ENCODE measurements at regions not wholly inside any gene's neighbourhood (a gene's known extent, or its start where the extent isn't known, plus 50 kb on each side); places are given as distances from the start of the nearest gene placed in this dataset.

- Histone ChIP-seq H3K27ac (no peak overlapping the region), H3K9me3 (no peaks in the 10 kb centered on the region), H3K27me3 (no peaks in the 10 kb centered on the region), H3K4me3 (no peak overlapping the region), H3K4me1 (no peaks in the 10 kb centered on the region), H3K36me3 (no peaks in the 10 kb centered on the region)
- no peak for DNase-seq (ENCODE audit: extremely low spot score in 2 of 2)
- TF ChIP-seq CTCF (IDR thresholded peaks at IDR 0.05) (no peak), POLR2AphosphoS5 (IDR thresholded peaks at IDR 0.05; ENCODE audit: insufficient read depth in 1 of 2, low read depth in 1 of 2) (no peak)
- intact Hi-C loops (cut with DNase I): no loop called here
Measured at GRCh38 chr5:102611312-102611711, 112.5 kb upstream of the SLCO6A1 start.

GRCh38 chr5:102613661-102614060 is 114.9 kb upstream of the SLCO6A1 start:
- intact Hi-C loops (cut with DNase I): no loop called here
- no peaks in the 10 kb centered on the region for H3K27me3 ChIP-seq
- H3K9me3 ChIP-seq: no peaks in the 10 kb centered on the region
- H3K27ac ChIP-seq: no peak overlapping the region
- no peak overlapping the region for H3K4me3 ChIP-seq
- no peaks in the 10 kb centered on the region for H3K4me1 ChIP-seq
- H3K36me3 ChIP-seq: no peaks in the 10 kb centered on the region
- no peak for DNase-seq (ENCODE audit: extremely low spot score in 2 of 2)
- TF ChIP-seq POLR2AphosphoS5 (IDR thresholded peaks at IDR 0.05; ENCODE audit: insufficient read depth in 1 of 2, low read depth in 1 of 2): no peak
- TF ChIP-seq POLR2A (IDR thresholded peaks at IDR 0.05): no peak
- TF ChIP-seq CTCF (IDR thresholded peaks at IDR 0.05): no peak

DNA sequence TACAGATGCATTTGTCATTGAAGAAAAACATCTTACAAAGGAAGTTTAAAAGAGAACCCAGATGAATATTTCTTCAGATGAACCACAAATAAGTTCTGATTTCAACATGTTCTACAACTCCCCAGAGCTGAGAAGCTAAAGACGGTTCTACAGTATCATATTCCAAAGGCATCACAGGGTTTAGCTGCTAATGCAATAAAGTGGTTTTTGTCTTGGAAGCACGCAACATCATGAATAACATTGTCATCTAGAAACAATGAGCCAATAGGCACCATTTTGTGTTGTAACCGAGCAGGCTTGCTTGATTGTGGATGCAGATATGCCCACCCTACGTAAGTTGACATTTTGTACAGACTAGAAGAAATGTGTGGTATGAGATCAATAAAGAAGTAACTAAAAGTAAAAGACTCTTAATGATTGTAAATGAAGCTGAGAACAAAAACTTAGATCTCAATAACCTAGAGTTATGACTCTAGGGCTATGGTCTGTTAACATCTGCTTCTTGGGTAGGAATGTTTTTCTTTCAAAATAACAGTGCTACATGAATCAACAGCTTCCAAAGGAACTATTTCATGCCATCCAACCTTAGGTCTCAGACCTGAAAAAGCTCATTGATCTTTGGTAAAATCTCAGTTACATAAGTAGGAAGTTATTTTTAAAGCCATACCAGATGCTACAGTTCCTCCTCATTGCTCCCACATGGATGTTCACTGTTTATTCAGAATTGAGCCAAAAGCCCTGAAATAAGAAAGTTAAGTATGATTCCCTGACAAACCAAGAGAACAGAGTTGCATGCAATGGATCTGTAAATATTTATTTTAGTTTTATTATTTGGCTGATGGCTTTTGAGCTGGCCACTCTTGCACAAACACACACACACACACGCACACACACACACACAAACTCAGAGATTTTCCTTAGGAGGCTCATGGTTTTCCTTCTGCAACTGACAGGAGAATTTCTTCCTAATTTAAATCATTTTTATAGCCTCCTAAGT is 118.7 kb upstream of the SLCO6A1 start:
- no peaks in the 10 kb centered on the region for H3K9me3 ChIP-seq
- intact Hi-C loops (cut with DNase I): no loop called here
- DNase-seq (ENCODE audit: extremely low spot score in 2 of 2): no peak

GRCh38 chr5:102622262-102622661 is 123.5 kb upstream of the SLCO6A1 start:
- no peak for TF ChIP-seq POLR2AphosphoS5 (IDR thresholded peaks at IDR 0.05; ENCODE audit: insufficient read depth in 1 of 2, low read depth in 1 of 2)
- TF ChIP-seq CTCF (IDR thresholded peaks at IDR 0.05): no peak
- TF ChIP-seq POLR2A (IDR thresholded peaks at IDR 0.05): no peak
- DNase-seq (ENCODE audit: extremely low spot score in 2 of 2): no peak
- Histone ChIP-seq H3K4me3 (no peak overlapping the region), H3K27me3 (no peaks in the 10 kb centered on the region), H3K4me1 (peaks cover 7% of the 10 kb centered on the region), H3K27ac (no peak overlapping the region), H3K36me3 (no peaks in the 10 kb centered on the region), H3K9me3 (no peaks in the 10 kb centered on the region)
- intact Hi-C loops (cut with DNase I): no loop called here

More for the DNA sequence above, 118.7 kb upstream of the SLCO6A1 start:
- Histone ChIP-seq H3K4me3 (no peak overlapping the region), H3K4me1 (no peaks in the 10 kb centered on the region), H3K27ac (no peak overlapping the region), H3K27me3 (no peaks in the 10 kb centered on the region), H3K36me3 (no peaks in the 10 kb centered on the region)
- no peak for TF ChIP-seq POLR2AphosphoS5 (IDR thresholded peaks at IDR 0.05; ENCODE audit: insufficient read depth in 1 of 2, low read depth in 1 of 2)
- TF ChIP-seq CTCF (IDR thresholded peaks at IDR 0.05): no peak
- no peak for TF ChIP-seq POLR2A (IDR thresholded peaks at IDR 0.05)
